GM21576 (cell line): ENCODE measurements at regions not wholly inside any gene's neighbourhood (a gene's known extent, or its start where the extent isn't known, plus 50 kb on each side); places are given as distances from the start of the nearest gene placed in this dataset.

ENCODE experiments used
- ATAC-seq: cut with Tn5 transposase; IDR thresholded peaks from one replicate; pipeline ENCODE4 v1.9.1; 2021; ENCODE audit warnings: mild to moderate bottlenecking, moderate library complexity; ENCODE audit not compliant: unreplicated experiment

- ATAC-seq: no peak
Measured at GRCh38 chr5:112653638-112654205, 84.0 kb upstream of the APC start.

- no peak for ATAC-seq
Measured at GRCh38 chr5:112655513-112655912, 82.2 kb upstream of the APC start.

- no peak for ATAC-seq
Measured at GRCh38 chr5:112656451-112656850, 81.2 kb upstream of the APC start.

- ATAC-seq: no peak
Measured at GRCh38 chr5:112657804-112658203, 79.9 kb upstream of the APC start.

- no peak for ATAC-seq
Measured at GRCh38 chr5:112660359-112660758, 77.3 kb upstream of the APC start.

GRCh38 chr5:112663146-112663545, 74.5 kb upstream of the APC start:
- no peak for ATAC-seq

GRCh38 chr5:112668016-112668415, 69.7 kb upstream of the APC start:
- no peak for ATAC-seq

GRCh38 chr5:112668911-112669310, 68.8 kb upstream of the APC start:
- ATAC-seq: no peak

GRCh38 chr5:112669328-112669963, 68.2 kb upstream of the APC start:
- no peak for ATAC-seq

- no peak for ATAC-seq
Measured at GRCh38 chr5:112671687-112672086, 66.0 kb upstream of the APC start.

- peak; percentile 70 for ATAC-seq
Measured at GRCh38 chr5:112681481-112681908, 56.2 kb upstream of the APC start.

GRCh38 chr5:112682621-112683061, 55.0 kb upstream of the APC start:
- no peak for ATAC-seq

GRCh38 chr5:112684121-112684520, 53.6 kb upstream of the APC start:
- no peak for ATAC-seq

- ATAC-seq: no peak
Measured at GRCh38 chr5:112684737-112685136, 52.9 kb upstream of the APC start.

GRCh38 chr5:112685386-112685785, 52.3 kb upstream of the APC start:
- no peak for ATAC-seq

- no peak for ATAC-seq
Measured at GRCh38 chr5:112685931-112686330, 51.8 kb upstream of the APC start.

GRCh38 chr5:112686675-112687074, 51.0 kb upstream of the APC start:
- no peak for ATAC-seq

- ATAC-seq: no peak
Measured at GRCh38 chr5:112687306-112687705, 50.4 kb upstream of the APC start.
